GM23338 (cell line): ENCODE measurements at regions not wholly inside any gene's neighbourhood (a gene's known extent, or its start where the extent isn't known, plus 50 kb on each side); places are given as distances from the start of the nearest gene placed in this dataset.

Experiments used
- ATAC-seq: fragments of 200-7000 bp; cut with Tn5 transposase; 3 replicates; pipeline ENCODE4 v1.9.1; 2020
- DNase-seq: peaks from one replicate; pipeline ENCODE4 v3.0.0-alpha.2; 2015; ENCODE audit warnings: low spot score
- H2AFZ ChIP-seq: fragments of 200-600 bp; sonication (generic); 2 replicates; pipeline ENCODE4 v1.8.0; 2016; ENCODE audit warnings: antibody characterized with exemption, mild to moderate bottlenecking, moderate library complexity
- H3F3A ChIP-seq: fragments of 200-600 bp; sonication (generic); replicated peaks from 2 replicates; pipeline ENCODE4 v1.8.0; 2017; ENCODE audit warnings: antibody characterized with exemption, mixed run types, low read depth
- H3K27ac ChIP-seq: fragments of 200-600 bp; sonication (generic); 2 replicates; pipeline ENCODE4 v1.6.1; 2016; ENCODE audit warnings: low read depth
- H3K27me3 ChIP-seq: fragments of 200-600 bp; sonication (generic); 2 replicates; pipeline ENCODE4 v1.8.0; 2016; ENCODE audit warnings: mild to moderate bottlenecking, mixed run types, moderate library complexity; ENCODE audit not compliant: insufficient read depth
- H3K36me3 ChIP-seq: fragments of 200-600 bp; sonication (generic); 2 replicates; pipeline ENCODE4 v1.8.0; 2016; ENCODE audit warnings: mild to moderate bottlenecking; ENCODE audit not compliant: insufficient read depth
- H3K4me1 ChIP-seq: fragments of 200-600 bp; sonication (generic); 2 replicates; pipeline ENCODE4 v1.8.0; 2016; ENCODE audit warnings: mild to moderate bottlenecking, moderate library complexity; ENCODE audit not compliant: insufficient read depth
- H3K4me2 ChIP-seq: fragments of 200-600 bp; sonication (generic); 2 replicates; pipeline ENCODE4 v1.7.1; 2017; ENCODE audit warnings: mixed run types
- H3K4me3 ChIP-seq: fragments of 200-600 bp; sonication (generic); 2 replicates; pipeline ENCODE4 v1.6.1; 2016; ENCODE audit warnings: mixed run types
- H3K79me2 ChIP-seq: fragments of 200-600 bp; sonication (generic); replicated peaks from 2 replicates; pipeline ENCODE4 v1.8.0; 2017; ENCODE audit warnings: mild to moderate bottlenecking; ENCODE audit not compliant: insufficient read depth
- H3K9me2 ChIP-seq: fragments of 200-600 bp; sonication (generic); 2 replicates; pipeline ENCODE4 v1.8.0; 2017; ENCODE audit not compliant: insufficient read depth
- H4K20me1 ChIP-seq: fragments of 200-600 bp; sonication (generic); replicated peaks from 2 replicates; pipeline ENCODE4 v1.8.0; 2017; ENCODE audit warnings: mild to moderate bottlenecking; ENCODE audit not compliant: insufficient read depth
- H3K27ac Mint-ChIP-seq: 2 replicates; pipeline ENCODE4 v1.8.0; 2020; ENCODE audit warnings: inconsistent platforms, mild to moderate bottlenecking, moderate library complexity, mixed read lengths
- H3K27me3 Mint-ChIP-seq: 3 replicates; pipeline ENCODE4 v1.8.0; 2022; ENCODE audit warnings: low read depth, mild to moderate bottlenecking, moderate library complexity, mixed read lengths, inconsistent platforms; ENCODE audit not compliant: insufficient read depth, poor library complexity
- H3K36me3 Mint-ChIP-seq: 3 replicates; pipeline ENCODE4 v1.8.0; 2021; ENCODE audit warnings: low read depth, mild to moderate bottlenecking, inconsistent platforms, moderate library complexity, mixed read lengths
- H3K4me1 Mint-ChIP-seq: 3 replicates; pipeline ENCODE4 v1.8.0; 2020; ENCODE audit warnings: mild to moderate bottlenecking, inconsistent platforms, mixed read lengths
- H3K4me3 Mint-ChIP-seq: 3 replicates; pipeline ENCODE4 v1.8.0; 2021; ENCODE audit warnings: moderate library complexity, mild to moderate bottlenecking, inconsistent platforms, mixed read lengths
- H3K9me3 Mint-ChIP-seq: 3 replicates; pipeline ENCODE4 v1.8.0; 2020; ENCODE audit warnings: moderate library complexity, mild to moderate bottlenecking, inconsistent platforms, mixed read lengths
- CREB1 ChIP-seq: fragments of 250-450 bp; sonication (Bioruptor Pico); IDR thresholded peaks from 2 replicates; pipeline ENCODE4 v1.5.0; 2020; ENCODE audit warnings: low read depth, mild to moderate bottlenecking, moderate library complexity
- ETS1 ChIP-seq: IDR thresholded peaks from 2 replicates; pipeline ENCODE4 v1.6.1; 2016; ENCODE audit warnings: antibody characterized with exemption
- EZH2 ChIP-seq: fragments of 200-600 bp; sonication (generic); IDR thresholded peaks from one replicate; pipeline ENCODE4 v1.8.0; 2017; ENCODE audit warnings: antibody characterized with exemption, mild to moderate bottlenecking, low read depth; ENCODE audit not compliant: unreplicated experiment
- EZH2phosphoT487 ChIP-seq: fragments of 200-600 bp; sonication (generic); IDR thresholded peaks from one replicate; pipeline ENCODE4 v1.8.1; 2018; ENCODE audit warnings: antibody characterized with exemption; ENCODE audit not compliant: unreplicated experiment
- JUNB ChIP-seq: IDR thresholded peaks from one replicate; pipeline ENCODE4 v1.6.1; 2016; ENCODE audit warnings: antibody characterized with exemption; ENCODE audit not compliant: unreplicated experiment
- POLR2AphosphoS5 ChIP-seq: IDR thresholded peaks from 2 replicates; pipeline ENCODE4 v1.6.1; 2016; ENCODE audit warnings: antibody characterized with exemption, low read depth
- STAT1 ChIP-seq: IDR thresholded peaks from one replicate; pipeline ENCODE4 v1.6.1; 2016; ENCODE audit warnings: antibody characterized with exemption; ENCODE audit not compliant: unreplicated experiment
- ZNF331 ChIP-seq: fragments of 250-450 bp; sonication (Bioruptor Pico); IDR thresholded peaks from 2 replicates; pipeline ENCODE4 v1.5.0; 2020; ENCODE audit warnings: low read depth, mild to moderate bottlenecking, moderate library complexity
- TF ChIP-seq, protein P1 (sequence below): IDR thresholded peaks from one replicate; pipeline ENCODE4 v1.6.1; 2018; ENCODE audit warnings: antibody characterized with exemption; ENCODE audit not compliant: unreplicated experiment
- TF ChIP-seq, protein P2 (sequence below): fragments of 250-450 bp; sonication (Bioruptor Pico); IDR thresholded peaks from 2 replicates; pipeline ENCODE4 v1.5.0; 2020; ENCODE audit warnings: mild to moderate bottlenecking, moderate library complexity

- no peak overlapping the region for H2AFZ ChIP-seq
- no peak overlapping the region for H3K4me2 ChIP-seq
- DNase-seq, result no peak
- H3K27ac ChIP-seq, result no peak overlapping the region
- Mint-ChIP-seq H3K4me3 (no peak overlapping the region), H3K36me3 (no peaks in the 10 kb centered on the region), H3K27me3 (peaks cover 4% of the 10 kb centered on the region), H3K4me1 (peaks cover 28% of the 10 kb centered on the region), H3K9me3 (no peaks in the 10 kb centered on the region; the same call in 2 of the 3 replicates), H3K27ac (no peak overlapping the region)
- H4K20me1 ChIP-seq, result no peaks in the 10 kb centered on the region
- H3K9me2 ChIP-seq, result 0 out of 2 replicates have a peak, but pooled peaks cover 2% of the 10 kb centered on the region
- ATAC-seq, result no peak
- TF ChIP-seq, protein P1, sequence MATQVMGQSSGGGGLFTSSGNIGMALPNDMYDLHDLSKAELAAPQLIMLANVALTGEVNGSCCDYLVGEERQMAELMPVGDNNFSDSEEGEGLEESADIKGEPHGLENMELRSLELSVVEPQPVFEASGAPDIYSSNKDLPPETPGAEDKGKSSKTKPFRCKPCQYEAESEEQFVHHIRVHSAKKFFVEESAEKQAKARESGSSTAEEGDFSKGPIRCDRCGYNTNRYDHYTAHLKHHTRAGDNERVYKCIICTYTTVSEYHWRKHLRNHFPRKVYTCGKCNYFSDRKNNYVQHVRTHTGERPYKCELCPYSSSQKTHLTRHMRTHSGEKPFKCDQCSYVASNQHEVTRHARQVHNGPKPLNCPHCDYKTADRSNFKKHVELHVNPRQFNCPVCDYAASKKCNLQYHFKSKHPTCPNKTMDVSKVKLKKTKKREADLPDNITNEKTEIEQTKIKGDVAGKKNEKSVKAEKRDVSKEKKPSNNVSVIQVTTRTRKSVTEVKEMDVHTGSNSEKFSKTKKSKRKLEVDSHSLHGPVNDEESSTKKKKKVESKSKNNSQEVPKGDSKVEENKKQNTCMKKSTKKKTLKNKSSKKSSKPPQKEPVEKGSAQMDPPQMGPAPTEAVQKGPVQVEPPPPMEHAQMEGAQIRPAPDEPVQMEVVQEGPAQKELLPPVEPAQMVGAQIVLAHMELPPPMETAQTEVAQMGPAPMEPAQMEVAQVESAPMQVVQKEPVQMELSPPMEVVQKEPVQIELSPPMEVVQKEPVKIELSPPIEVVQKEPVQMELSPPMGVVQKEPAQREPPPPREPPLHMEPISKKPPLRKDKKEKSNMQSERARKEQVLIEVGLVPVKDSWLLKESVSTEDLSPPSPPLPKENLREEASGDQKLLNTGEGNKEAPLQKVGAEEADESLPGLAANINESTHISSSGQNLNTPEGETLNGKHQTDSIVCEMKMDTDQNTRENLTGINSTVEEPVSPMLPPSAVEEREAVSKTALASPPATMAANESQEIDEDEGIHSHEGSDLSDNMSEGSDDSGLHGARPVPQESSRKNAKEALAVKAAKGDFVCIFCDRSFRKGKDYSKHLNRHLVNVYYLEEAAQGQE, result no peak
- TF ChIP-seq CREB1 (CRISPR knock-in tag) (no peak), ETS1 (no peak), STAT1 (no peak)
- H3K27me3 ChIP-seq, result no peaks in the 10 kb centered on the region
- no peaks in the 10 kb centered on the region for H3K36me3 ChIP-seq
- no peaks in the 10 kb centered on the region for H3K79me2 ChIP-seq
- no peak overlapping the region for H3K4me3 ChIP-seq
- 0 out of 2 replicates have a peak, but pooled peaks cover 7% of the 10 kb centered on the region for H3F3A ChIP-seq
- peaks cover 13% of the 10 kb centered on the region for H3K4me1 ChIP-seq
These were observed 271.6 kb upstream of the TNRC6C start for GRCh38 chr17:77686903-77687302.

- Histone ChIP-seq H3K36me3 (no peaks in the 10 kb centered on the region), H3K9me2 (0 out of 2 replicates have a peak, but pooled peaks cover 2% of the 10 kb centered on the region), H3K27me3 (no peaks in the 10 kb centered on the region), H3K27ac (no peak overlapping the region), H3K4me1 (peaks cover 13% of the 10 kb centered on the region), H3F3A (0 out of 2 replicates have a peak, but pooled peaks cover 7% of the 10 kb centered on the region), H4K20me1 (no peaks in the 10 kb centered on the region), H2AFZ (no peak overlapping the region), H3K4me2 (no peak overlapping the region), H3K79me2 (no peaks in the 10 kb centered on the region), H3K4me3 (no peak overlapping the region)
- Mint-ChIP-seq H3K27me3 (peaks cover 4% of the 10 kb centered on the region), H3K4me1 (peaks cover 31% of the 10 kb centered on the region), H3K9me3 (no peaks in the 10 kb centered on the region; the same call in 2 of the 3 replicates), H3K4me3 (no peak overlapping the region), H3K36me3 (no peaks in the 10 kb centered on the region), H3K27ac (no peak overlapping the region)
- DNase-seq, result no peak
- no peak for ATAC-seq
- no peak for TF ChIP-seq EZH2
- TF ChIP-seq ZNF331 (CRISPR knock-in tag), result no peak
- no peak for TF ChIP-seq CREB1 (CRISPR knock-in tag)
- no peak for TF ChIP-seq EZH2phosphoT487
- no peak for TF ChIP-seq STAT1
- TF ChIP-seq, protein P2, sequence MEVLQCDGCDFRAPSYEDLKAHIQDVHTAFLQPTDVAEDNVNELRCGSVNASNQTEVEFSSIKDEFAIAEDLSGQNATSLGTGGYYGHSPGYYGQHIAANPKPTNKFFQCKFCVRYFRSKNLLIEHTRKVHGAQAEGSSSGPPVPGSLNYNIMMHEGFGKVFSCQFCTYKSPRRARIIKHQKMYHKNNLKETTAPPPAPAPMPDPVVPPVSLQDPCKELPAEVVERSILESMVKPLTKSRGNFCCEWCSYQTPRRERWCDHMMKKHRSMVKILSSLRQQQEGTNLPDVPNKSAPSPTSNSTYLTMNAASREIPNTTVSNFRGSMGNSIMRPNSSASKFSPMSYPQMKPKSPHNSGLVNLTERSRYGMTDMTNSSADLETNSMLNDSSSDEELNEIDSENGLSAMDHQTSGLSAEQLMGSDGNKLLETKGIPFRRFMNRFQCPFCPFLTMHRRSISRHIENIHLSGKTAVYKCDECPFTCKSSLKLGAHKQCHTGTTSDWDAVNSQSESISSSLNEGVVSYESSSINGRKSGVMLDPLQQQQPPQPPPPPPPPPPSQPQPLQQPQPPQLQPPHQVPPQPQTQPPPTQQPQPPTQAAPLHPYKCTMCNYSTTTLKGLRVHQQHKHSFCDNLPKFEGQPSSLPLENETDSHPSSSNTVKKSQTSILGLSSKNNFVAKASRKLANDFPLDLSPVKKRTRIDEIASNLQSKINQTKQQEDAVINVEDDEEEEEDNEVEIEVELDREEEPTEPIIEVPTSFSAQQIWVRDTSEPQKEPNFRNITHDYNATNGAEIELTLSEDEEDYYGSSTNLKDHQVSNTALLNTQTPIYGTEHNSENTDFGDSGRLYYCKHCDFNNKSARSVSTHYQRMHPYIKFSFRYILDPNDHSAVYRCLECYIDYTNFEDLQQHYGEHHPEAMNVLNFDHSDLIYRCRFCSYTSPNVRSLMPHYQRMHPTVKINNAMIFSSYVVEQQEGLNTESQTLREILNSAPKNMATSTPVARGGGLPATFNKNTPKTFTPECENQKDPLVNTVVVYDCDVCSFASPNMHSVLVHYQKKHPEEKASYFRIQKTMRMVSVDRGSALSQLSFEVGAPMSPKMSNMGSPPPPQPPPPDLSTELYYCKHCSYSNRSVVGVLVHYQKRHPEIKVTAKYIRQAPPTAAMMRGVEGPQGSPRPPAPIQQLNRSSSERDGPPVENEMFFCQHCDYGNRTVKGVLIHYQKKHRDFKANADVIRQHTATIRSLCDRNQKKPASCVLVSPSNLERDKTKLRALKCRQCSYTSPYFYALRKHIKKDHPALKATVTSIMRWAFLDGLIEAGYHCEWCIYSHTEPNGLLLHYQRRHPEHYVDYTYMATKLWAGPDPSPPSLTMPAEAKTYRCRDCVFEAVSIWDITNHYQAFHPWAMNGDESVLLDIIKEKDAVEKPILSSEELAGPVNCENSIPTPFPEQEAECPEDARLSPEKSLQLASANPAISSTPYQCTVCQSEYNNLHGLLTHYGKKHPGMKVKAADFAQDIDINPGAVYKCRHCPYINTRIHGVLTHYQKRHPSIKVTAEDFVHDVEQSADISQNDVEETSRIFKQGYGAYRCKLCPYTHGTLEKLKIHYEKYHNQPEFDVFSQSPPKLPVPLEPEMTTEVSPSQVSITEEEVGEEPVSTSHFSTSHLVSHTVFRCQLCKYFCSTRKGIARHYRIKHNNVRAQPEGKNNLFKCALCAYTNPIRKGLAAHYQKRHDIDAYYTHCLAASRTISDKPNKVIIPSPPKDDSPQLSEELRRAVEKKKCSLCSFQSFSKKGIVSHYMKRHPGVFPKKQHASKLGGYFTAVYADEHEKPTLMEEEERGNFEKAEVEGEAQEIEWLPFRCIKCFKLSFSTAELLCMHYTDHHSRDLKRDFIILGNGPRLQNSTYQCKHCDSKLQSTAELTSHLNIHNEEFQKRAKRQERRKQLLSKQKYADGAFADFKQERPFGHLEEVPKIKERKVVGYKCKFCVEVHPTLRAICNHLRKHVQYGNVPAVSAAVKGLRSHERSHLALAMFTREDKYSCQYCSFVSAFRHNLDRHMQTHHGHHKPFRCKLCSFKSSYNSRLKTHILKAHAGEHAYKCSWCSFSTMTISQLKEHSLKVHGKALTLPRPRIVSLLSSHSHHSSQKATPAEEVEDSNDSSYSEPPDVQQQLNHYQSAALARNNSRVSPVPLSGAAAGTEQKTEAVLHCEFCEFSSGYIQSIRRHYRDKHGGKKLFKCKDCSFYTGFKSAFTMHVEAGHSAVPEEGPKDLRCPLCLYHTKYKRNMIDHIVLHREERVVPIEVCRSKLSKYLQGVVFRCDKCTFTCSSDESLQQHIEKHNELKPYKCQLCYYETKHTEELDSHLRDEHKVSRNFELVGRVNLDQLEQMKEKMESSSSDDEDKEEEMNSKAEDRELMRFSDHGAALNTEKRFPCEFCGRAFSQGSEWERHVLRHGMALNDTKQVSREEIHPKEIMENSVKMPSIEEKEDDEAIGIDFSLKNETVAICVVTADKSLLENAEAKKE (CRISPR knock-in tag), result no peak
- no peak for TF ChIP-seq JUNB
- no peak for TF ChIP-seq ETS1
- TF ChIP-seq POLR2AphosphoS5, result no peak
These were observed 271.1 kb upstream of the TNRC6C start for GRCh38 chr17:77687417-77687816.
